Heart right ventricle (tissue), 16 donors: ENCODE measurements at regions not wholly inside any gene's neighbourhood (a gene's known extent, or its start where the extent isn't known, plus 50 kb on each side); places are given as distances from the start of the nearest gene placed in this dataset.

Experiments used
- ATAC-seq, 8 donors: fragments of 200-7000 bp; cut with Tn5 transposase; one replicate each; pipeline ENCODE4 v1.9.1; 2020; ENCODE audit warnings: mild to moderate bottlenecking in 8 of 8, moderate library complexity in 8 of 8, moderate number of reproducible peaks in 1 of 8
- DNase-seq, 2 donors: peaks; one replicate each; pipeline ENCODE4 v3.0.0-alpha.2; 2020
- H3K27ac ChIP-seq, 10 donors: fragments of 200-600 bp; sonication (generic) in 2 of 10; one replicate each; pipeline versions ENCODE4 v1.5.0 to v1.8.0; 2020 to 2022; ENCODE audit warnings: mild to moderate bottlenecking in 3 of 10
- H3K27me3 ChIP-seq, 7 donors: fragments of 200-600 bp; one replicate each; pipeline ENCODE4 v1.8.0; 2021 to 2022; ENCODE audit warnings: mild to moderate bottlenecking in 2 of 7
- H3K36me3 ChIP-seq, 9 donors: fragments of 200-600 bp; sonication (generic) in 1 of 9; one replicate each; pipeline versions ENCODE4 v1.5.0 to v1.8.0; 2020 to 2022; ENCODE audit warnings: mild to moderate bottlenecking in 2 of 9
- H3K4me1 ChIP-seq, 9 donors: fragments of 200-600 bp; sonication (generic) in 1 of 9; one replicate each; pipeline versions ENCODE4 v1.5.0 to v1.8.0; 2020 to 2022; ENCODE audit warnings: mild to moderate bottlenecking in 4 of 9
- H3K4me3 ChIP-seq, 10 donors: fragments of 200-600 bp; sonication (generic) in 2 of 10; one replicate each; pipeline versions ENCODE4 v1.5.0 to v1.8.0; 2020 to 2022; ENCODE audit warnings: mild to moderate bottlenecking in 7 of 10, moderate library complexity in 2 of 10
- H3K9me3 ChIP-seq, 11 donors: fragments of 200-600 bp in 10 of 11; sonication (generic) in 2 of 11; one replicate each; pipeline versions ENCODE4 v1.5.0 to v1.8.0; 2013 to 2022; ENCODE audit warnings: mild to moderate bottlenecking in 2 of 11, control low read depth in 1 of 11, moderate library complexity in 1 of 11
- WGBS, 2 donors: extraction: QIAGEN DNeasy Blood & Tissue Kit; methylation state at CpG; one replicate each; pipeline ENCODE4 v1.1.7; 2013; ENCODE audit warnings: inconsistent platforms in 1 of 2; 5-methylcytosine and 5-hydroxymethylcytosine counted together
- intact Hi-C, 10 donors: fragments of 100-400 bp; cut with DNase I; formaldehyde crosslinking; loops; one replicate each; pipeline versions ENCODE4 v1.11.1 to v1.14.2; 2022
- TF ChIP-seq, protein P1 (sequence below), 9 donors: fragments of 200-600 bp; sonication (generic) in 2 of 9; IDR thresholded peaks; one replicate each; pipeline versions ENCODE4 v1.5.0 to v1.8.0; 2021 to 2022; ENCODE audit warnings: antibody characterized with exemption in 9 of 9, mild to moderate bottlenecking in 5 of 9, moderate library complexity in 1 of 9
- donor health status: Arrhythmogenic right ventricular cardiomyopathy.
- donor health status: ischemic (EF 13 %, LVEDD 7.1; RV severe dilation, severe dysfunction).
- donor health status: healthy with polysubstance abuse.
- donor health status: DM: no; HTN: yes; CAD: no.
- donor health status: DM: no; HTN: no; CAD: no.
- donor health status: ischemic (EF 25% LVEDD 6.9; RV normal size, moderate dysfunction).
- donor health status: ischemic (EF 25% LVEDD 5.7; RV mildly dilated, moderate dysfunction).
- donor health status: healthy.
- donor health status: DM: yes; HTN: yes; CAD: no.
- donor health status: Ischemic cardiomyopathy.
- donor health status: ischemic (EF 35%, LVEDD 5.7; RV mildly dilated, moderate dysfunction).
- donor health status: nonischemic (EF 11% LVEDD 7.7; RV severe dilation, severe dysfunction).
- donor health status: DM: yes; HTN: yes; CAD: no.
- donor health status: PGD.
- donor health status: ischemic (EF 29% LVEDD 5.4; RV normal size, mild dysfunction).
- donor health status: nonischemic (EF 23%, LVEDD 6.1; RV moderate dilation, normal function).

DNA sequence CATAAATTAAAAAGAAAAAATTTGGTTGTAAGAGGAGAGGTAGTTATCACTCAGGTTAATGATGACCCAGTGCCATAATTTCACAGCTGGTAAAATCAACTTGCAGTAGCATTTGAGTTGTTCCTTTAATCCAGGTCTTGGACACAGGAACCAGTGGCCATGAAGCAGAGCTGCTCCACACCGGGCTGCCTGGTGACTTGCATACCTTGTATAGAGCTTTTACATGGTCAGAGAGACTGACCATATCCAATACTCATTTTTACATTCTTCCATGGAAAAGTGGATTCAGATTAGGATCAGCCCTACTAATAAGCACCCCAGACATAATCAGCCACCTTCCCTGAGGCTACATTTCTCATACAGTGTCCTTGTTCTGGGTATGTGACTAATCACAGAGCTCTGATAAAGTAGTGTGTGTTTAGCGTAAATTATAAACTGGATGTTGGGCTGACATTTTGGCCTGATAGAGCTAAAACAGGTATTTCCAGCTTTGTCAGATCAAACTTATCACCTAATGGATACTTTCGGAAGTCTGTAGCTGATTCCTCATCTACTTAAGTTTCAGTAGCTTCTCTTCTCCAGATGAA is 77.0 kb upstream of the ZSWIM6 start:
- H3K27me3 ChIP-seq = no peaks in the 10 kb centered on the region
- 90 to 94% methylated on average over 3 of the region's 3 CpGs for WGBS, 2 donors
- no peak for DNase-seq
- intact Hi-C loops = no loop called here
- H3K27ac ChIP-seq = no peak overlapping the region
- ATAC-seq = no peak
- H3K9me3 ChIP-seq = peaks cover 0 to 3% (median 0%) of the 10 kb centered on the region in 11 donors
- TF ChIP-seq, protein P1, sequence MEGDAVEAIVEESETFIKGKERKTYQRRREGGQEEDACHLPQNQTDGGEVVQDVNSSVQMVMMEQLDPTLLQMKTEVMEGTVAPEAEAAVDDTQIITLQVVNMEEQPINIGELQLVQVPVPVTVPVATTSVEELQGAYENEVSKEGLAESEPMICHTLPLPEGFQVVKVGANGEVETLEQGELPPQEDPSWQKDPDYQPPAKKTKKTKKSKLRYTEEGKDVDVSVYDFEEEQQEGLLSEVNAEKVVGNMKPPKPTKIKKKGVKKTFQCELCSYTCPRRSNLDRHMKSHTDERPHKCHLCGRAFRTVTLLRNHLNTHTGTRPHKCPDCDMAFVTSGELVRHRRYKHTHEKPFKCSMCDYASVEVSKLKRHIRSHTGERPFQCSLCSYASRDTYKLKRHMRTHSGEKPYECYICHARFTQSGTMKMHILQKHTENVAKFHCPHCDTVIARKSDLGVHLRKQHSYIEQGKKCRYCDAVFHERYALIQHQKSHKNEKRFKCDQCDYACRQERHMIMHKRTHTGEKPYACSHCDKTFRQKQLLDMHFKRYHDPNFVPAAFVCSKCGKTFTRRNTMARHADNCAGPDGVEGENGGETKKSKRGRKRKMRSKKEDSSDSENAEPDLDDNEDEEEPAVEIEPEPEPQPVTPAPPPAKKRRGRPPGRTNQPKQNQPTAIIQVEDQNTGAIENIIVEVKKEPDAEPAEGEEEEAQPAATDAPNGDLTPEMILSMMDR (IDR thresholded peaks at IDR 0.05) = no peak
- peaks cover 0 to 8% (median 0%) of the 10 kb centered on the region in 9 donors for H3K4me1 ChIP-seq
- no peaks in the 10 kb centered on the region for H3K36me3 ChIP-seq
- no peak overlapping the region for H3K4me3 ChIP-seq

DNA sequence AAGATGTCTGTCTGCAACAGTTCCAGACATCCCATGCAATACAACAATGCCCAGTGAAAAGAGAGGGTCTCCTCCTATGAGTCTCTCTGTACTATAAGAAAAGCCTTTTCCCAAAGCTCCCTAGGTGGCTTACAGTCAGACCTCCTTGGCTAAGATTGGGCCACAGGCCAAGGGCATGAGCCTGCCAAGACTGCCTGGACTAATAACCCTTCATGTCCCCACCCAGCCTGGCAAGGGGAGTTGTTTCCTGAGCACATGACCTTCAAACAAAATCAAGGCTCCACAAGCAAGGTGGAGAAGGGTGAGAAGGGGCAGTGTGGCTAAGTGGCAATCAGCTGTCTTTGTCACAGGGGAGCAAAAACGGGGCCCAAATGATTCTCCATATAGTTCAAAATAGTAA is 75.6 kb upstream of the ZSWIM6 start:
- peaks cover 0 to 8% (median 2%) of the 10 kb centered on the region in 9 donors for H3K4me1 ChIP-seq
- TF ChIP-seq, protein P1 (IDR thresholded peaks at IDR 0.05) = no peak
- H3K36me3 ChIP-seq = no peaks in the 10 kb centered on the region
- intact Hi-C loops = no loop called here
- no peaks in the 10 kb centered on the region for H3K9me3 ChIP-seq
- H3K27ac ChIP-seq = no peak overlapping the region
- no peak overlapping the region for H3K4me3 ChIP-seq
- ATAC-seq (peak in 7 of 8 donors; percentile 52 to 82 (median 67)), DNase-seq (peak; percentile 30 to 66)
- no peaks in the 10 kb centered on the region for H3K27me3 ChIP-seq
- WGBS, 2 donors = 32 to 51% methylated on average over 1 of the region's 1 CpG

DNA sequence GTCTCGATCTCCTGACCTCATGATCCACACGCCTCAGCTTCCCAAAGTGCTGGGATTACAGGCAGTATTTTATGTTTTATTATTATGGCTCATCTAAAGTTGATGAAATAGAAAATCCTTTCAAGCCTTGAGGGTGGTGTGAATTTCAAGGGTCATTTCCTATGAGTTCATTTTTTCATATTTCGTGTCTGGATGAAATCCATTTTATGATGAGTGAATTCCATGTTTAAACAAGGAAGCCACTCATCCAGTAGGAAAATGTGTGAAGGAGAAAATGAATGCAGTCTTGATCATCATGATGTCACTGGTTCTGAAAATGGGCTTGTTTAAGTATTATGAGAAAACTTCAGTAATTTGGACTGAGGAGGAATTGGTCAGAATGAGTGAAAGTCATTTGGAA is 74.6 kb upstream of the ZSWIM6 start:
- H3K9me3 ChIP-seq = no peaks in the 10 kb centered on the region
- DNase-seq (no peak), ATAC-seq (no peak)
- H3K4me3 ChIP-seq = no peak overlapping the region
- no peaks in the 10 kb centered on the region for H3K36me3 ChIP-seq
- H3K27me3 ChIP-seq = no peaks in the 10 kb centered on the region
- TF ChIP-seq, protein P1 (IDR thresholded peaks at IDR 0.05) = no peak
- no peak overlapping the region for H3K27ac ChIP-seq
- peaks cover 0 to 10% (median 3%) of the 10 kb centered on the region in 9 donors for H3K4me1 ChIP-seq
- 90 to 99% methylated on average over 3 of the region's 3 CpGs for WGBS, 2 donors
- intact Hi-C loops = no loop called here

DNA sequence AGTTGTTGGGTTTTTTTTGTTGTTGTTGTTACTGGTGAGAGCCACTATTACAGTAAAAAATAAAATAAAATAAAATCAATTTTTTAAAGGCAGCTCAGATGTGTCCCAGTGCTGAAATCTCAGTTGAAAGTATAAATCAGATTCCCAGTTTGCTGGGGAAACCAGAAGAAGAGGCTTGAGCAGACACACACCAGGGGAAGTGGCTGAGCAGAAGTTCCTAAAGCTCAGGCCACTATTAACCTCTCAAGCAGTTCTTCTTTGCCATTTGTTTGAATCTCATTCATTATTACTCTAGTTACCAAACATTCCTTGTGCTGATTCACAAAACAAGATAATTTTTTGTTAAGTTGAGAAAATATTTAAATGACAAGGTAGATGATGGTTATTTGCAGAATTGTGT is 70.9 kb upstream of the ZSWIM6 start:
- intact Hi-C loops = no loop called here
- ATAC-seq (no peak), DNase-seq (no peak)
- Histone ChIP-seq H3K36me3 (no peaks in the 10 kb centered on the region), H3K4me1 (peaks cover 0 to 22% (median 3%) of the 10 kb centered on the region in 9 donors), H3K27ac (no peak overlapping the region), H3K9me3 (no peaks in the 10 kb centered on the region), H3K27me3 (no peaks in the 10 kb centered on the region), H3K4me3 (no peak overlapping the region)
- TF ChIP-seq, protein P1 (IDR thresholded peaks at IDR 0.05) = no peak
